ENCODE measurements at regions not wholly inside any gene's neighbourhood (a gene's known extent, or its start where the extent isn't known, plus 50 kb on each side); places are given as distances from the start of the nearest gene placed in this dataset.
"Not testable (repeated sequence)": the region's sequence is repeated elsewhere in the genome, so short reads cannot be mapped to it uniquely, and the experiment has no call there.

DNA sequence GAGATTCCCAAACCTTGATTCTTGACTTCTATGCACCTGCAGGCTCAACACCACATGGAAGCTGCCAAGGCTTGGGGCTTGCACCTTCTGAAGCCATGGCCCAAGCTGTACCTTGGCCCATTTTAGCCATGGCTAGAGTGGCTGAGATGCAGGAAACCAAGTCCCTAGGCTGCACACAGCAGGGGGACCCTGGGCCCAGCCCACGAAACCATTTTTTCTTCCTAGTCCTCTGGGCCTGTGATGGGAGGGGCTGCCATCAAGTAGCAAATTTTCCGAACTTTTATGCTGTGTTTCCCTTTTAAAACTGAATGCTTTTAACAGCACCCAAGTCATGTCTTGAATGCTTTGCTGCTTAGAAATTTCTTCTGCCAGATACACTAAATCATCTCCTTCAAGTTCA lies 253.9 kb upstream of the RPS23 start:
- DNase-seq, result not testable (repeated sequence)

DNA sequence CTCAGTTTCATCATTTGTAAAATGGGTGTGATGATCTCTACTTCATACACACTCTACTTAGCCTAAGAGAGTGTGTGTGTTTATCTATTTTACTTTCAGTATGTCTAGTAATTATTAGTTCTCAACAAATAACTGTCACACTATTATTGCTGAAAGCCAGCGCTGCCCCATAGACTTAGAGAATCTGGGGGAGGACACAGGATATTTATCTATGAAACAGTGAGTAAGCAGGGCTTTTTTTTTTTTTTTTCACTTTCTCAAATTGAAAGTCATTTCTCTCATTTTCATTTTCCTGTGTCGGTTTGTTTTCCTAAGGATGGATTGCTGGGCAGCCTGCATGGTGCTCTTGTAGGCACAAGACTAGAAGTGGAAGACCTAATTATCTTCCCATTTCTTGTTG lies 248.4 kb upstream of the RPS23 start:
- DNase-seq, result no peak

DNA sequence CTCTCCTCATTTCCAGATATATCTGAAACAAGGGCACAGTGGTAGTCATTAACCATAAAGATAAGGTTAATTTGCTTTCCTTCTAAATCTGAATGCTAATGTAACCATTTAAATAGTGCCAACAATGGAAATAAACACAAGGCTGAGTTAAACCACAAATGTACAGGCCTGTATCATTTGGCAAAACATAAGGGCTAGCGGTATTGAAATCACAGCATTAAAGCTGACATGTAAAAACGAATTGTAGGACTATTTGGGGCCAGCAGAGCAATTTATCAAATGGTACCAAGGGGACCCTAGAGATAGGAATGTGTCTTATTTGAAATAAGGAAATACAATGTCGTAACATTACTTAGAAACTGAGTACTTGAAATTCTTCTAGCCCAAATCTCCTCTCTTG lies 247.5 kb upstream of the RPS23 start:
- no peak for DNase-seq

DNA sequence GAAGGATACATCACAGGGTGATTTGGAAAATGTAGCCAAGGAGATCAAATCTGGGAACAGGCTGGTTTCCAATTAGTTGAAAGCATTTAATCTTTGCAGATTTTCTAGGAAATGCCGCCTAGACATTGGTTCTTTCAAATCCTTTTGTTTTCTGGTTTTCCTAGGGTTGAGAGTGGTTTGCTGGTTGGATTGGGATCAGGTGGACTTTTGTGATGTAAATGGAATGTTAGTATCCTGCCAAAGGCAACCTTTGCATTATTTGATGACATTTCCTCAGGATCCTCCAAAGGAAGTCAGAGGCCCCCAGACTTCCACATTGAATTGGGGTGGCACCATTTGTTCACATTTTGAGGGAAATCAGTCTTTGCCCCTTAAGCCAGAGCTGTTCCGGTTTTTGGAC lies 245.5 kb upstream of the RPS23 start:
- no peak for DNase-seq

DNA sequence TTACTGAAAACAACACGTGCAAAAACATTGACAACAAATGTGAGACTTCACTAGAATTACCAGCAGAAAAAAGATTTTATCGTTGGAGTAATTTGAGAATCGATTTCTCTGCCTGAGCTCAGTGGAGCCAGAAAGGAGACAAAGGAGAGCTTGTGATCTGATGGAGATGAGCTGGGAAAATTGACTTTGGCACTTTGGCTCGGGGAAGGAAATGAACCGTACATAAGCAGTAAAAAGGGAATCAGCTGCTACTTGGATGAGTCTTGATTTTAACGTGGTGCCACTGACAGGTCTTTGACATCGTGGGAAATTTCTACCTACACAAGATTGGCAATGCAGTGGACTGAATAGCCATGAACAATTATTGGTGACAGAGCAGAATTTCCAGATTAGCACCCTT lies 244.7 kb upstream of the RPS23 start:
- DNase-seq, result no peak

DNA sequence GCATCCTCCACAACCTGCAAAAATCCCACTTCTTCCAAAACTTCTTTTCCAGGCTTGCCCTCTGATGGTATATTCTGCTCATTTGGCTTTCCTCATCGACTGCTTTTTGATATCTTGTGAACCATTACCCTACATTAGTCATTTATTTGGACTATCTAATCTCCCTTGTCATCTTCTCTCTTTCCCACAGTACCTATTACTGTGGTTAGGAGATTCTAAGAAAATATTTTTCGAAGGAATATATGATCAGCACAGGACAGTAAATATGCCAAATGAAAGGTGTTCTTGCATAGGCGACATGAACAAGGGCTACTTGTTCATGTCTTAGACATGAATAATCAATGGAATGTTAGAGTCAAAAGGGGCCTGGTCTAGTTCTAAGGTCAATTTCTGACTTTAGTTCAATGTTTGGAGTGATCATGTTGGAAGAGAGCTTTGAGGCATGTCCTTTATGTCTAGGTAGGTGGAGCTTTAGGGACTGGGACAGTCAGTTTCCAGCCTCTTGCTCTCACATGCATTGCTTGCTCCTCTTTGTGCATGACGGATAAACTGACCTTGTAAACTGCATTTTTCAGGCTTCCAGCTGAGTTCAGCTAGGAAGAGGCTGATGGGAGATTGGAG lies 243.4 kb upstream of the RPS23 start:
- DNase-seq, result no peak

DNA sequence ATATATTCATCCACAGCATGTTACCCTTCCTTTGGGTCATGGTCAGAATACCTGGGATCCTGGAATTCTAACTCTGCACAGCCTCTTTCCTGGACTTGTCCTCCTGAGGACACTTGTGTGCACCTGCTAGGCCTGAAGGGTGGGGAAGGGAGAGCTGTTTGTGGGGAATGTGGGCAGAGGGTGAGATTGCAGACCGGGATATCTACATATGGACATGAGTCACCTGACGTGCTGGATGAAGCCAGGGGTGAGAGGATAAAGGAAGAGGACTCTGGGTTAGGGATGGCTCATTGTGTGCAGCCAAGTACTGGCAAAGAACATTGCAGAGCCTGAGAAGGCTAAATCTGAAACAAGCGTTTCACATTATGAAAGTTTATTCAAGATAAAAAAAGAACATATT lies 241.4 kb upstream of the RPS23 start:
- no peak for DNase-seq

DNA sequence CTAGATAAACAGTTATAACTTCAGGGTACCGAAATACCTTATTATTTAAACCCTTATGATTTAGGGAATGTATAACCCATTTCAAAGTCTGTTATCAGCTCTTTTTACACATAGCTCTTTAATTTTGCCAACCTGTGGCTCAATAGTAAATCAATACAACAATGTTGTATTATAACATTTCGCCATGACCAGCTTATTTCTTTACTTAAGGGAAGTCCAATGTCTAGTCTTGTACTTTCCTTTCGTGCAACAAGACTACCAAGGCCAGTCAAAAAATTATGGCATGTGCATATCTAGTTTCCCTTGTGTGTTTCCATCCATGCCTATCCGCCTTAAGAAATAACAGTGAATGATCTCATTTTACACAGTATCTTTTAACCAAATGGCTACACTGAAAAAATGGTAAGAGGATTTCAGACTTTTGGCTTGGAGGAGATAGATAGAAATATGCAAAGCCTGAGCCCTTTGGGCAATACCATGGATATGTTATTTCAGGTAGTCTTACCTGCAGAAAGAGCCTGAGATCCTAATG lies 239.5 kb upstream of the RPS23 start:
- no peak for DNase-seq

DNA sequence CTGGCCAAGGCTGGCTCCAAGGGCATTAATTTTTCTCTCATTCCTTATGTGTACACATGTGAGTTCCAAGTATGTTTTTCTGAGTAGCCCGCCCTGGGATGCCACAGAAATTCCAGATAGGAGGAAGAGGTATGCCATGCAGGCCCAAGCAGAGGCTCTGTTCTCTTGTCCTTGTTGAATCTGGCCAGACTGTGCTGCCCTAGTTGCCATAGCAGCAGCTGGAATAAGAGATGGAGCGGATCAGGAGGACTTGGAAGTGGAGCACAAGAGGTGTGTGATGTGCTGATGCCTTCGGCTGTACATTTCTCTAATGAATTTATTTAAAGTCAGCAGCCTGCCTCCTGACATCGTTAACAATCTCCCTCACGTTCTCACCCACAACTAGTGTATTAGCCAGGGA lies 235.6 kb upstream of the RPS23 start:
- DNase-seq, result no peak

DNA sequence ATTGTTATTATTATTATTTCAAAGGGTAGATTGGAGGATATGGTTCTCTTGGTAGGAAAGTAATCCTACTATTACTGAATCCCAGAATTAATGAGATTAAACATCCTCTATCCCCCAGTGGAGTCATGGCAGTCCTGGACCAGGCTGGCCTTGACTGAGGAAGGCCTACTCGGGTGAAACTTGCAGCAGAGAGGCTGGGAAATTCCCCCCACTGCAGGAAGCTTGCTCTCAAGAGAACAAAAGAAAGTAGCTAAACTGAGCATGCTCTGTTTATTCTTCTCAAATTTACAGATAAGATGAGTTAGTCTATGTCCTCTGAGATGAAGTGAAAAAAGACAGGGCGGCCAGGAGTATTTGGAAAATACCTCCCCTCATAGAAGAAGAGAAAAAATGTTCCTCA lies 233.9 kb upstream of the RPS23 start:
- DNase-seq, result peak in 1 of 2 donors; percentile 4

DNA sequence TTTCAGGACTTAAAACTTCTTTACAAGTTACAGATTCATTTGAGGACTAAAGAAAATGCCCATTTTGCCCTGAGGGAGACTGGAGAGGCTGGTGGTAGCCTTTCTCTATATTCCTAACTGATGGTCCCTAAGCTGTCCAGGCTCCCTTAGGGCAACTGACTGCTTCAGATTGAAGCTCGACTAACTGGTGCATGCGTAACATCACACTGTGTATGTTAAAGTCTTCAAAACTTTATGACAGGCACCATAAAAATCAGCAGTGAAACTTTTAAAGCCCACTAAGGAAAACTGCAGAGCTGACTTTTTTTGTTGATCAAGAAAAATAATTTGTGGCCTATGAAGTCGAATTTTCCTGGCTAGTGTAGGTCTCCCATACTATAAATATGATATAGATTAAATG lies 233.0 kb upstream of the RPS23 start:
- DNase-seq, result no peak

DNA sequence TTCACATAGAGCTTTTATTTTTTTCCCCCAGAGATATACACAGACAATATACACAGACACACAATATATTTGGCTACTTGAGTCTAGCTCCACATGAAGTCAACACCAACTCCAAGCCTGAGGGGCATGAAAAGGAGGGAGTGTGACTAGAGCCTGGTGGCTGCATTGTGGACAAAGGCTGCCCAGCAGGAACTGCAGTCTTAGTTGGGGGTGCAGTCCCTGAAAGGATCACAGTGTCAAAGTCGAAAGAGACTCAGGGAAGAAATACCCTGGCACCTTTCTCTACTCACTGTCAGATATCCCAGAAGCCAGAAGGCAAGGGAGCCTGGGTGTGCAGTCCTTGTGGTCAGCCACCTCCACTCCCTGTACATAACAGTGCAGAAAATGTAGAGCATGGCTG lies 231.6 kb upstream of the RPS23 start:
- no peak for DNase-seq

DNA sequence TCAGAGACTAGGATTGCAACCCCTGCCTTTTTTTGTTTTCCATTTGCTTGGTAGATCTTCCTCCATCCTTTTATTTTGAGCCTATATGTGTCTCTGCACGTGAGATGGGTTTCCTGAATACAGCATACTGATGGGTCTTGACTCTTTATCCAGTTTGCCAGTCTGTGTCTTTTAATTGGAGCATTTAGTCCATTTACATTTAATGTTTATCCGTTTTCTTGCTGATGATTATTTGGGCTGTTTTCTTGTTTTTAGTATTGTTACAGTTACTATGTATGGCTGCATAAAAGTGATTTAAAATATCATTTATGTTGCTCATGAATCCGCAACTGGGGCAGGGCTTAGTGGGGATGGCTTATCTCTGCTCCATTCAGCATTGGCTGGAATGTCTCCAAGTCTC lies 228.2 kb upstream of the RPS23 start:
- DNase-seq, result not testable (repeated sequence)

DNA sequence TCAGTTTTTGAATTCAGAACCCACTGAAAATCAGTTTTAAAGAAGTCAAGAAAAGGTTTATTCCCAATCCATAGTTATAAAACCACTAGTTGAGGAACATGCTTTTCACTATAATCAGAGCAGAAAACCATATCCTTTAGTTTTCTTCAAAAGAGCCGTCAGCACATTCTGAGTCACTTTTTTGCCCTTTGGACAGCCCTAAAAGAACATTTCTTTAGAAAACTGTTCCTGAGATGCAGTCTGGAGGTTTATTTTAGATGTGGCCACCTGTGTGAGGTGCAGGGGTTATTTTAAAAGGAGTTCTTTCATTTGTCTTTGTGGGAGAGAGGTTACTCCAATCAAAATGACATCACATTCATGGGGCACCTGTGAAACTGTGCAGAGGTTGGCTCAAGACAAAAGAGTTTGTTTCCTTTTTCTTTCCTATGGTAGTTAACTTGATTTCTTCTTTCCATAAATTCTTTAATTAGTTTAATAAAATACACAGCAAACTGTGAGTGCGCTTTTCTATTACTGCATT lies 221.6 kb upstream of the RPS23 start:
- no peak for DNase-seq

DNA sequence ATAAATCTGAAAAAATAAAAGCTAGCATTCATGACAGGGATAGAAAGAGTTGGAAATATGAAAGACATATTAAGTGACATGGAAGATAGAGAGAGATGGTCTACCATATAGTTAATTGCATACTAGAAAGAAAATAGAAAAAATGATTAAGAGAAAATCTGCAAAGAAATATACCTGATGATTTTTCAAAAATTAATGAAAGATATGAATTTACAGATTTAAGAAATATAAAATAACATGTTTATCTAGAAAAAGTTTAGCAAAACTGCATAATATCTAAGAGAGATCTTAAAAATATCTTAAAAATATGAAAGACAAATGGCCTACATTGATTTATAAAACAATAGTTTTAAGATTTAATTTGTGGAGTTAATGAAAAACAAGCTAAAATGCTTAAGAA lies 219.1 kb upstream of the RPS23 start:
- DNase-seq, result no peak

DNA sequence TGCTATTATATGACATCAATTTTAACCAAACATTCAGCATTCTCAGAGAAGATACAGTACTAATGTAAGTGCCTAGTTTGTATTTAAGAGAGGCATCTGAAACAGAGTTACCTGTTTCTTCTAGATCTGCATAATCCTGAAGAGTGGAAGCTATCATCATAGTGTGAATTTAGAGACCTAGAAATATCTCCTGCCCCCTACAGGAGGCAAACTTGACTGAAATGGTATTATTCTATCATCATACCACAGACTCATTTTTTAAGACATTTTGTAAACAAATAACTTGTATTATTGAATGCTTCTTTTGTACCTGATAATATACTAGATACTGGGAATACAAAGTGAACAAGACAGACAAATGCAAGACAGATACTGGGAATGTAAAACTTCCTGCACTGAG lies 216.8 kb upstream of the RPS23 start:
- DNase-seq, result no peak

DNA sequence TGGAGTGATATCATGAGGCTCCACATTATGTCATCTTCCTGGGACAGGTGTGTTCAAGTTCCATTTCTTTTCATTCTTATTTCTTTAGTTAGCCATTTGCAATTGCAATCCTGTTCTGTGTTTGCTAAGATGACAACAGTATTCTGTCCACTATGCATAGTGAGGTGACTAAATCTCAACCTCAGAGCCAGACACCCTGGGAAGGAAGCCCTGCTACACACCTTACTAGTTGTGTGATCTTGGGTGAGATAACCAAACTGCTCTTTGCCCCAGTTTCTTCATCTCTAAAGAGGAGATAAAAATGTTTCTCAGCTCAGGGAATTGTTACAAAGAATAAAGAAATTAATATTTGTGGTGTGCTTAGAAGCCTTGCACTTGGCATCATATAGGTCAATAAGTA lies 215.1 kb upstream of the RPS23 start:
- DNase-seq, result no peak

DNA sequence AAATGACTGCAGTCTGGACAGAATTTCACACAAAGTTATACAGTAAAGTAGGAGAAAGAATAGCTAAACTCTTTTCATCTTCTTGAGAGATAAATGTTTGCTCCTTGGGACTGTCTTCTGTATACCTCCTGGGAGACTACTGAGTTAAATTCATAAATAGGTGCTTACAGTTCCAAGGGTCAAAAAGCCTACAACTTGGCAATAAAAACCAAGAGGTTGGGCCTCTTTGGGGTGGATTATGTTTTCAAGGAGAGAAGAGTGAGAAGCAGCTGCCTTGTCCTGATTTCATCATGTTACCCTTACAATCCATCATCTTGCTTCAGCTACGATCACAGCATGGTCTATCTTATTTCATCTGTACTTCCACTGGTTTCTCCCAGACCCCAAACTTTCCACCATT lies 213.2 kb upstream of the RPS23 start:
- no peak for DNase-seq

DNA sequence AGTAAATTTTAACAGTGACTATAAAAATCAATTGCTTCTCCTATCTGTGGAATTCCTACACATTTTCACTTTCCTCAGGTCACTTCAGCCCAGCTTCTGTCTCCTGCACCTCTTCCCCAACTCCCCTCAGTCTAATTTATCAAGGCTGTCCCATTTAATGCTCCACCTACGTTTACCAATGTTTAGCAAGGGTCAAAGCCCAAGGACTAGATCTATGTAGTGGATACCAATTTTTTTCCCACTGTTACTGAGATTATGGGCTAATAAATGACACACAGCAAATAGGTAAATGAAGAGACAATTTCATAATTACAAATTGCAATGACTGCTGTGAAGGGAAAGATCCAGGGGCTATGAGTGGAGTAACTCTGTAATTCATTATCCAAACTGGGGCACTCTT lies 211.5 kb upstream of the RPS23 start:
- DNase-seq, result no peak

DNA sequence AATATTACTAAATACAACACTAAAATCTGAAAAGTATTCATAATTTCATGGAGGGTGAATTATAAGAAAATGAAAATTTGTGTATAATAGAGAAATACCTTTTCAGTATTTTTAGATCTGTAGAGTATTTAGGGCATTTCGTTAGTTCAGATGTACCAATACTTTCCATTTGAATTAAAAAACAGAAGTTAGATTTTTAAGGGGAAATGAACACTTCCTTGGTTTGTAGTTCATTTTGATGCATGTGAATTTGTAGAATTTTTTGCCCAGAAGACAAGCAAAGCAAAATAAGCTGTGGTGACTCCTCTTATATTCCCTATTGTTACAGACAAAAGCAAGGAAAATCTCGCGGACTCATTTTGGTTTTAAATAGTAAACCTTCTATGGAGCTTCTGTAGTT lies 209.0 kb upstream of the RPS23 start:
- no peak for DNase-seq

DNA sequence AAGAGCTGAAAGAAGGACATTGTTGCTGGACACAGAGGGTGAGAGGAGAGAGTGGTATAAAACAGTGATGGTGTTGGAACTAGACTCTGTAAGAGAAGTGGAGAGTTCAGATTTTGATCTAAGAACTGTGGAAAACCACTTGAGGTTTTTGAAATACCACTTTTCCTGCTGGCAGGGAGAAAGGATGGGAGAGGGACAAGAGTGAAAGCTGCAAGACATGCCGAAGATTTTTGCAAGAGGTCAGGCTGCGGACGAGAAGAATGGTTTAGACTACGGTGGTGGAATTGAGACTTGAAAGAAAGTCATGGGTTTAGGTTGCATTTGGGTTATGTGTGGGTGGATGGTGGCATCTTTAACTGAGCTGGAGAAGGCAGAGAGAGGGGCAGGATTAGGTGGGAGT lies 202.2 kb upstream of the RPS23 start:
- no peak for DNase-seq

DNA sequence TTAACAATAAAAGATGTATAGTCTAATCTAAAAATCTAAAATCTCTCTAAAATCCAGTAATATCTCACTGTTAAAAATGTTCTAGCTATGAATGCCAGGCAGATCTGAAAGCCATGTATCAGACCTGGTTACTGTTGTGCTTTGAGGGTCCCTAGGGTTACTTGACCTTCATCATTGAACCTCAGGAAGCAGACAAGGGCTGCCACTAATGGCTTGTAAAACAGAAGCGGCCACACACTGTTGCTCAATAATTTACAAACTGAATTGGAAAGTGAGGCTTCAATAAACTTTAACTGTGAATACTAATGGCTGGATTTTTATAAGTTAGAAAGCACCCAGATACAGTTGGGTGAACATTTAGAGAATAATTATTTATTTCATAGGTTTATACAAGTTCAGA lies 198.0 kb upstream of the RPS23 start:
- no peak for DNase-seq

DNA sequence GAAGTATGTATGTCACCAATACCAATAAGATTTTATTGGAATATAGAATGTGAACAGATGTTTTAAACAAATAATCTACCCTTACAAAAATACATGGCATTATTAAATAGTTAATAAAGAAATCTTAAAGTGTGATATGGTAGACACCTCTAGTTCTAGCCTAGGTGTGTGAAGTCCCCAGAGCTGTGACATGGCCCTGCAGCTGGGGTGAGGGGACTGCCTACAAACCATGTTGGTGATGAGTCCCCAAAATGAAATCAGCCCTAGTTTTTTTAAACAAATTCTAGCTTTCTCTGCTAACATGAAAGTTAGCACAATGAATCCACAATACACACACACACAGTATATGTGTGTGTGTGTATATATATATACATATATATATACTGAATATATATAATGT lies 195.1 kb upstream of the RPS23 start:
- DNase-seq, result no peak

DNA sequence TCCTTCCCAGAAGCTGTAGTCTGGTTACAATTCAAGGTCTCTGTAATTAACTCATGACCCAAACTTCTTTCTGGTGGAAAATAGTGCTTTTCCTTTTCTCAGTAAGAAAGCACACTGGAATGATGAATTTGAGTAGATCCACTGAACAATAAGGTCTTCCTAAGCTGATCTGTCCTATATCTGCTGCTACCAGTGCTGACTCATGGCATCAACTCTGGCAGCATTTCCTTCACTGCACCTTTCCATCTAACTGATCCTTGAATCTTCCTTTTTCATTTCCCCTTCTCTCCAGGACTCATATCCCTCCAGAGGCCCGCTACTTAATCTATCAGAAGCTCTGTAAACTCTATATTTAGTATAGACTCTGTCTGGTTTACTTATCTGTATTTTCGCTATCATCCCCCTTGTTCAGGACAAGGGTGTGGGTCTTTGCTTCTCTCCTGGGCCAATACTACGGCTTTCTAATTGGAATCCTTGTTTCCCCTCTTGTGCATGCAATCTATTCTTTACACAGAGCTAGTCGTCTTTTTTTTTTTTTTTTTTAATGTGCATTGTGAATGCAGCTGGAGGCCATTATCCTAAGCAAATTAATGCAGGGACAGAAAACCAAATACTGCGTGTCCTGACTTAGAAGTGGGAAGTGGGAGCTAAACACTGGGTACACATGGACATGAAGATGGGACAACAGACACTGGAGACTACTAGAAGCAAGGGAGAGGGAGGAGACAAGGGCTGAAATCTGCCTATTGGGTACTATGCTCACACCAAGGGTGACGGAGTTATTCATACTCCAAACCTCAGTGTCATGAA lies 192.2 kb upstream of the RPS23 start:
- no peak for DNase-seq
